CD4-positive, alpha-beta T cell (primary cell): ENCODE measurements at regions not wholly inside any gene's neighbourhood (a gene's known extent, or its start where the extent isn't known, plus 50 kb on each side); places are given as distances from the start of the nearest gene placed in this dataset.
A peak's percentile ranks its signal among the peaks of the same experiment; 100 is the strongest.

Source experiments
- ATAC-seq: fragments of 200-7000 bp; cut with Tn5 transposase; one replicate; pipeline ENCODE4 v1.10.0; 2022; ENCODE audit warnings: mild to moderate bottlenecking; ENCODE audit not compliant: poor library complexity
- CTCF ChIA-PET: fragments of 350-600 bp; sonication (Branson Sonifier 250); formaldehyde crosslinking; loops from one replicate; lab custom pipeline; 2021; ENCODE audit warnings: antibody characterized with exemption, inconsistent platforms; lab: Charles Lee
- POLR2A ChIA-PET: fragments of 350-600 bp; sonication (Branson Sonifier 250); formaldehyde crosslinking; loops from one replicate; lab custom pipeline; 2021; ENCODE audit warnings: antibody characterized with exemption, inconsistent platforms; lab: Charles Lee
- DNase-seq, 14 experiments: peaks; one replicate each; pipeline ENCODE4 v3.0.0-alpha.2; 2013 to 2020; ENCODE audit warnings: mixed read lengths in 2 of 14
- H3K27ac ChIP-seq, 2 donors: one replicate each; pipeline versions ENCODE4 v1.5.1 to v1.7.0; 2013; ENCODE audit warnings: low read length in 2 of 2, low read depth in 1 of 2, mild to moderate bottlenecking in 1 of 2
- H3K27me3 ChIP-seq, 2 experiments: 1 replicate in 1 of 2; 2 replicates in 1 of 2; pipeline versions ENCODE4 v1.6.1 to v1.7.0; 2013; ENCODE audit warnings: low read length in 2 of 2, control low read depth in 1 of 2, mild to moderate bottlenecking in 1 of 2, moderate library complexity in 1 of 2; ENCODE audit not compliant: insufficient read depth in 2 of 2, control insufficient read depth in 1 of 2
- H3K36me3 ChIP-seq: one replicate; pipeline ENCODE4 v1.6.1; 2013; ENCODE audit warnings: low read length, control low read depth; ENCODE audit not compliant: insufficient read depth
- H3K4me1 ChIP-seq: one replicate; pipeline ENCODE4 v1.6.1; 2013; ENCODE audit warnings: low read length, control low read depth; ENCODE audit not compliant: insufficient read depth
- H3K4me3 ChIP-seq: one replicate; pipeline ENCODE4 v1.5.1; 2013; ENCODE audit warnings: mild to moderate bottlenecking, low read length, moderate library complexity
- H3K9me3 ChIP-seq, 2 experiments: 1 replicate in 1 of 2; 2 replicates in 1 of 2; pipeline versions ENCODE4 v1.6.1 to v1.7.0; 2013; ENCODE audit warnings: low read length in 2 of 2, mild to moderate bottlenecking in 2 of 2, control low read depth in 1 of 2, moderate library complexity in 1 of 2; ENCODE audit not compliant: control insufficient read depth in 1 of 2, insufficient read depth in 1 of 2
- H3K27ac Mint-ChIP-seq: one replicate; pipeline ENCODE4 v1.8.0; 2020; ENCODE audit warnings: mixed read lengths
- H3K27me3 Mint-ChIP-seq: one replicate; pipeline ENCODE4 v1.8.0; 2021; ENCODE audit warnings: mixed read lengths
- H3K36me3 Mint-ChIP-seq: one replicate; pipeline ENCODE4 v1.8.0; 2021; ENCODE audit warnings: low read depth, mixed read lengths
- H3K4me1 Mint-ChIP-seq: one replicate; pipeline ENCODE4 v1.8.0; 2021; ENCODE audit warnings: low read depth, mixed read lengths
- H3K4me3 Mint-ChIP-seq: one replicate; pipeline ENCODE4 v1.8.0; 2020; ENCODE audit warnings: mild to moderate bottlenecking, mixed read lengths
- H3K9me3 Mint-ChIP-seq: one replicate; pipeline ENCODE4 v1.8.0; 2020; ENCODE audit warnings: mixed read lengths
- intact Hi-C, 2 experiments: fragments of 100-400 bp; cut with DNase I in 1 of 2; cut with micrococcal nuclease in 1 of 2; formaldehyde crosslinking; loops; one replicate each; pipeline versions ENCODE4 v1.15.1 to v1.9.0; 2023 to 2025; cut with DNase I, micrococcal nuclease
- TF ChIP-seq, protein P1 (sequence below): fragments of 200-600 bp; IDR thresholded peaks from one replicate; pipeline ENCODE4 v1.8.0; 2022; ENCODE audit warnings: antibody characterized with exemption, mild to moderate bottlenecking

DNA sequence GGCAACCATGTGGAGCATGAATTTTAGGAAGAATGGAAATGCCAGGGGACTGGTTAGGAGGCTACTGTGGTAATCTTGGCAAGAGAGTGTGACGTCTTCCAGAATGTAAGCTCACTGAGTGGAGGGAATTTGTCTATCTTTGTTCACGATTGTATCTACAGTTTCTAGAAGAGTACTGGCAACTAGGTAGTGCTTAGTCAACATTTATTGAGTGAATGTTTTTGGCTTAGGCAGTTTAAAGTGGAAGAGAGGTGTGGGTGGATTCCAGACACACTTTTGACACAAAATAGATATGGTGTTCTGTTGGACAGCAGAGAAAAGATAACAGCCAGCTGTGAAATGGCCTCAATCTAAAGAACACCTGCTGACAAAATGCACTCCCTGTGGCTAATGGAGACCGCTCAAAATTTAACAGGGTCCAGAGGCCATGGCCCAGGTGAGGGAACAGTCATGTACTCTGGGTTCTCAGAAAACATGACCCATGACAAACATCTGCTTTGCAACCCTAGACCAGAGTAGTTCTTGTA lies 139.3 kb downstream of the GPX5 start:
- no peak overlapping the region for H3K27ac ChIP-seq
- ATAC-seq: no peak
- Mint-ChIP-seq H3K9me3 (no peaks in the 10 kb centered on the region), H3K27me3 (peaks cover 55% of the 10 kb centered on the region), H3K4me1 (no peaks in the 10 kb centered on the region), H3K27ac (no peak overlapping the region), H3K36me3 (no peaks in the 10 kb centered on the region), H3K4me3 (no peak overlapping the region)
- no peak overlapping the region for H3K4me3 ChIP-seq
- no peak for DNase-seq
- H3K27me3 ChIP-seq: peaks cover 9 to 23% of the 10 kb centered on the region in 2 experiments
- TF ChIP-seq, protein P1, sequence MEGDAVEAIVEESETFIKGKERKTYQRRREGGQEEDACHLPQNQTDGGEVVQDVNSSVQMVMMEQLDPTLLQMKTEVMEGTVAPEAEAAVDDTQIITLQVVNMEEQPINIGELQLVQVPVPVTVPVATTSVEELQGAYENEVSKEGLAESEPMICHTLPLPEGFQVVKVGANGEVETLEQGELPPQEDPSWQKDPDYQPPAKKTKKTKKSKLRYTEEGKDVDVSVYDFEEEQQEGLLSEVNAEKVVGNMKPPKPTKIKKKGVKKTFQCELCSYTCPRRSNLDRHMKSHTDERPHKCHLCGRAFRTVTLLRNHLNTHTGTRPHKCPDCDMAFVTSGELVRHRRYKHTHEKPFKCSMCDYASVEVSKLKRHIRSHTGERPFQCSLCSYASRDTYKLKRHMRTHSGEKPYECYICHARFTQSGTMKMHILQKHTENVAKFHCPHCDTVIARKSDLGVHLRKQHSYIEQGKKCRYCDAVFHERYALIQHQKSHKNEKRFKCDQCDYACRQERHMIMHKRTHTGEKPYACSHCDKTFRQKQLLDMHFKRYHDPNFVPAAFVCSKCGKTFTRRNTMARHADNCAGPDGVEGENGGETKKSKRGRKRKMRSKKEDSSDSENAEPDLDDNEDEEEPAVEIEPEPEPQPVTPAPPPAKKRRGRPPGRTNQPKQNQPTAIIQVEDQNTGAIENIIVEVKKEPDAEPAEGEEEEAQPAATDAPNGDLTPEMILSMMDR: no peak
- H3K4me1 ChIP-seq: no peaks in the 10 kb centered on the region
- H3K9me3 ChIP-seq: peaks cover 0 to 15% of the 10 kb centered on the region in 2 experiments
- ChIA-PET CTCF (no interaction called here), POLR2A (no interaction called here)
- intact Hi-C loops: no loop called here
- no peaks in the 10 kb centered on the region for H3K36me3 ChIP-seq

DNA sequence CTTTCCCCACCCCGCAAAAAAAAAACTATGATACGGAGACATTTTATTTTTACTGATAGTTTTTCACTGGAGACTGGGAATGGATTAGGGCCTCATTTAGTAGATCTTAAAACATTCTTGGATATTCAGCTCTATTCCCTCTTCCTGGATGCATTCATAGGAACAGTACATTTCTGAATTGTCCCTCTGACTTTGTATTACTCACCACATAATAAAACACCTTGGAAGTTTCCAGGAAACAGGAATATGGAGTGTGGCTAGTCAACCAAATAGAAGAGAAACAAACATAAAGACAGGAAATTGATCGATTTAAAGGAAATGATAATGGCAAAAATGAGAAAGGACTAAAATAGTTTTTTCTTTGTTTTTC lies 147.7 kb downstream of the GPX5 start:
- DNase-seq (no peak), ATAC-seq (no peak)
- Mint-ChIP-seq H3K27ac (no peak overlapping the region), H3K9me3 (peaks cover 3% of the 10 kb centered on the region), H3K27me3 (peaks cover 74% of the 10 kb centered on the region), H3K4me3 (no peak overlapping the region), H3K4me1 (peaks cover 15% of the 10 kb centered on the region), H3K36me3 (no peaks in the 10 kb centered on the region)
- intact Hi-C loops: no loop called here
- H3K9me3 ChIP-seq: peaks cover 4 to 12% of the 10 kb centered on the region in 2 experiments
- no peaks in the 10 kb centered on the region for H3K36me3 ChIP-seq
- ChIA-PET POLR2A (no interaction called here), CTCF (no interaction called here)
- no peak overlapping the region for H3K27ac ChIP-seq
- TF ChIP-seq, protein P1: no peak
- H3K4me3 ChIP-seq: no peak overlapping the region
- H3K4me1 ChIP-seq: peaks cover 10% of the 10 kb centered on the region
- H3K27me3 ChIP-seq: peaks cover 25 to 55% of the 10 kb centered on the region in 2 experiments

DNA sequence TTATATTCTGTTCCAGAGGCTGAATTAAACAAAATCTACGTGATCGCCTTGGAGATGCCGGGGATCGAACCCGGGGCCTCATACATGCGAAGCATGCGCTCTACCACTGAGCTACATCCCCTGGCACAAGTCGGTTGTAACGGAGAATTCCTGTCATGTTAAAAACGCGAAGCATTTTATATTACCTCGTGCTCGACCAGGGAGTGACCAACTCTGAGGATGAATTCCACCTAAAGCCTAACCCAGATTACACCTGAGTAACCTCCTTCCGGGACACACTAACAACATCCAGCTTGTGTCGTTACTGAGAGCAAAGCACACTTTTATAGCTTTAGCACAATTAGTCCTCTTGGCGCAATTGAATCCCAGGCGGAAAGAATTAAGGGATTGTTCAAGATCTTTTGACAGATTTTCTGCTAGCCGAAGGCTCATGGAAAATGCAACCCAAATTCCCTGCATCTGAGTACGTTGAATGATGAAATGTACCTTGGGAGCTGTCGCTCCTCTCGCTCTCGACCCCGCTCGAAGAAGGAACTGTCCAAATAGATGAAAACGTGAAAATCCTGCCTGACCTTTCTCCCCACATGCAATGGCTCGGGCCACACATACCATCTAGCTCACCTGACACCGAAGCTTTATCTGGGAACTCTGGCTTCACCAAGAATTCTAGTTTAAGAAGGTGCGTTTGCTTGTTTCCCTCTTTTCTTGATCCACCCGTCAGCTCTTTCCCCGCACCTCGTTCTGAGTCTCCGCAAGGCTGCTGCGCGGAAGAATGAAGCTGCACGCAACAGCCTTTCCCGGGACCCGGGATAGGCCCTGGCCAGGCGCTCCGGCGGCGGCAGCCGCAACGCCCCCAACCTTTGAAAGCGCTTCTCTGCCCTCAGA lies 148.3 kb downstream of the GPX5 start:
- POLR2A ChIA-PET: no interaction called here
- Histone ChIP-seq H3K9me3 (peaks cover 4 to 12% of the 10 kb centered on the region in 2 experiments), H3K27ac (no peak overlapping the region), H3K4me3 (no peak overlapping the region), H3K4me1 (peaks cover 10% of the 10 kb centered on the region), H3K36me3 (no peaks in the 10 kb centered on the region), H3K27me3 (peaks cover 25 to 55% of the 10 kb centered on the region in 2 experiments)
- DNase-seq: peak in 3 of 14 experiments; percentile 8 to 26 (median 19)
- CTCF ChIA-PET: no interaction called here
- Mint-ChIP-seq H3K4me3 (peak overlapping the region; percentile 77), H3K9me3 (peaks cover 3% of the 10 kb centered on the region), H3K27ac (no peak overlapping the region), H3K27me3 (peaks cover 73% of the 10 kb centered on the region), H3K36me3 (no peaks in the 10 kb centered on the region), H3K4me1 (peaks cover 15% of the 10 kb centered on the region)
- intact Hi-C loops: no loop called here
- ATAC-seq: peak; percentile 29
- TF ChIP-seq, protein P1: no peak
